NCI-H1105 (cell line): ENCODE measurements at regions not wholly inside any gene's neighbourhood (a gene's known extent, or its start where the extent isn't known, plus 50 kb on each side); places are given as distances from the start of the nearest gene placed in this dataset.

Source experiments
- DNase-seq: peaks from one replicate; lab custom pipeline; 2025; lab: John Stamatoyannopoulos, UW

GRCh38 chr10:4022473-4022872 lies 237.5 kb upstream of the KLF6 start:
- DNase-seq, result no peak

- no peak for DNase-seq
These were observed 235.6 kb upstream of the KLF6 start for GRCh38 chr10:4020631-4021030.

GRCh38 chr10:4018054-4018511 lies 233.1 kb upstream of the KLF6 start:
- DNase-seq, result no peak

- no peak for DNase-seq
These were observed 232.3 kb upstream of the KLF6 start for GRCh38 chr10:4017336-4017735.

- no peak for DNase-seq
These were observed 231.3 kb upstream of the KLF6 start for GRCh38 chr10:4016214-4016740.

GRCh38 chr10:4013651-4014121 lies 228.7 kb upstream of the KLF6 start:
- no peak for DNase-seq

GRCh38 chr10:4012848-4013247 lies 227.8 kb upstream of the KLF6 start:
- no peak for DNase-seq

- DNase-seq, result no peak
These were observed 226.3 kb upstream of the KLF6 start for GRCh38 chr10:4011136-4011812.

- no peak for DNase-seq
These were observed 223.8 kb upstream of the KLF6 start for GRCh38 chr10:4008676-4009382.

GRCh38 chr10:4007771-4008170 lies 222.8 kb upstream of the KLF6 start:
- DNase-seq, result no peak

- no peak for DNase-seq
These were observed 221.8 kb upstream of the KLF6 start for GRCh38 chr10:4006858-4007257.

GRCh38 chr10:4006051-4006450 lies 221.0 kb upstream of the KLF6 start:
- DNase-seq, result no peak

GRCh38 chr10:4004990-4005389 lies 220.0 kb upstream of the KLF6 start:
- DNase-seq, result no peak

- DNase-seq, result no peak
These were observed 219.1 kb upstream of the KLF6 start for GRCh38 chr10:4004144-4004543.

- DNase-seq, result no peak
These were observed 218.5 kb upstream of the KLF6 start for GRCh38 chr10:4003348-4003973.

- no peak for DNase-seq
These were observed 216.8 kb upstream of the KLF6 start for GRCh38 chr10:4001811-4002210.

- no peak for DNase-seq
These were observed 214.6 kb upstream of the KLF6 start for GRCh38 chr10:3999642-4000041.

- DNase-seq, result no peak
These were observed 211.7 kb upstream of the KLF6 start for GRCh38 chr10:3996697-3997096.

GRCh38 chr10:3995302-3996210 lies 210.5 kb upstream of the KLF6 start:
- no peak for DNase-seq

- no peak for DNase-seq
These were observed 207.6 kb upstream of the KLF6 start for GRCh38 chr10:3992382-3993178.

- no peak for DNase-seq
These were observed 205.3 kb upstream of the KLF6 start for GRCh38 chr10:3990307-3990706.
